CD14-positive monocyte (primary cell): ENCODE measurements at regions not wholly inside any gene's neighbourhood (a gene's known extent, or its start where the extent isn't known, plus 50 kb on each side); places are given as distances from the start of the nearest gene placed in this dataset.

ENCODE experiments used
- DNase-seq, 3 donors: peaks; one replicate each; pipeline ENCODE4 v3.0.0-alpha.2; 2011 to 2022
- H2AFZ ChIP-seq: 2 replicates; pipeline ENCODE4 v1.6.0; 2012; ENCODE audit warnings: mild to moderate bottlenecking, low read depth, low read length, inconsistent platforms; ENCODE audit not compliant: insufficient read depth, poor library complexity, severe bottlenecking
- H3K27ac ChIP-seq, 2 donors: 1 replicate in 1 of 2; 2 replicates in 1 of 2; pipeline ENCODE4 v1.5.1; 2012 to 2013; ENCODE audit warnings: low read length in 2 of 2, control low read depth in 1 of 2, inconsistent platforms in 1 of 2, low read depth in 1 of 2, mild to moderate bottlenecking in 1 of 2
- H3K27me3 ChIP-seq, 2 donors: one replicate each; pipeline versions ENCODE4 v1.6.0 to v1.6.1; 2011 to 2013; ENCODE audit warnings: low read length in 2 of 2; ENCODE audit not compliant: control insufficient read depth in 2 of 2, insufficient read depth in 2 of 2
- H3K36me3 ChIP-seq, 2 donors: replicated peaks in 1 of 2; 1 replicate in 1 of 2; 2 replicates in 1 of 2; pipeline versions ENCODE4 v1.5.1 to v1.6.1; 2012 to 2013; ENCODE audit warnings: low read length in 2 of 2, control low read depth in 1 of 2, inconsistent platforms in 1 of 2, mild to moderate bottlenecking in 1 of 2; ENCODE audit not compliant: insufficient read depth in 2 of 2, control insufficient read depth in 1 of 2
- H3K4me1 ChIP-seq, 2 donors: 1 replicate in 1 of 2; 2 replicates in 1 of 2; pipeline versions ENCODE4 v1.5.1 to v1.6.1; 2012 to 2013; ENCODE audit warnings: low read length in 2 of 2, control low read depth in 1 of 2, inconsistent platforms in 1 of 2, mild to moderate bottlenecking in 1 of 2, moderate library complexity in 1 of 2; ENCODE audit not compliant: insufficient read depth in 2 of 2, control insufficient read depth in 1 of 2
- H3K4me2 ChIP-seq: replicated peaks from 2 replicates; pipeline ENCODE3; 2012; ENCODE audit warnings: low read length, moderate library complexity, mild to moderate bottlenecking; ENCODE audit not compliant: poor library complexity, severe bottlenecking; ENCODE audit errors: extremely low read depth
- H3K4me3 ChIP-seq, 3 experiments: fragments of 200-600 bp in 1 of 3; sonication (generic) in 1 of 3; replicated peaks in 1 of 3; 1 replicate in 2 of 3; 2 replicates in 1 of 3; pipeline ENCODE4 v1.5.1; 2011 to 2013; ENCODE audit warnings: low read length in 3 of 3, mild to moderate bottlenecking in 3 of 3, control low read depth in 2 of 3, low read depth in 2 of 3, inconsistent platforms in 1 of 3, moderate library complexity in 1 of 3
- H3K79me2 ChIP-seq: 2 replicates; pipeline ENCODE4 v1.6.0; 2012; ENCODE audit warnings: mild to moderate bottlenecking, control low read depth, inconsistent platforms, low read length, moderate library complexity; ENCODE audit not compliant: insufficient read depth
- H3K9ac ChIP-seq: 2 replicates; pipeline ENCODE4 v1.6.0; 2017; ENCODE audit warnings: low read length, mild to moderate bottlenecking; ENCODE audit not compliant: insufficient read depth, poor library complexity, severe bottlenecking
- H3K9me3 ChIP-seq, 2 donors: replicated peaks in 1 of 2; 1 replicate in 1 of 2; 2 replicates in 1 of 2; pipeline versions ENCODE4 v1.5.1 to v1.6.1; 2012 to 2013; ENCODE audit warnings: low read length in 2 of 2, control low read depth in 1 of 2; ENCODE audit not compliant: control insufficient read depth in 1 of 2, insufficient read depth in 1 of 2
- H4K20me1 ChIP-seq: 2 replicates; pipeline ENCODE4 v1.6.0; 2012; ENCODE audit warnings: mild to moderate bottlenecking, low read length, control low read depth, moderate library complexity; ENCODE audit not compliant: insufficient read depth
- H3K27ac Mint-ChIP-seq, 7 donors: one replicate each; pipeline ENCODE4 v1.8.0; 2020; ENCODE audit warnings: mild to moderate bottlenecking in 7 of 7, mixed read lengths in 7 of 7, moderate library complexity in 6 of 7, inconsistent platforms in 2 of 7
- H3K27me3 Mint-ChIP-seq, 3 donors: one replicate each; pipeline ENCODE4 v1.8.0; 2021 to 2022; ENCODE audit warnings: low read depth in 3 of 3, mild to moderate bottlenecking in 3 of 3, mixed read lengths in 3 of 3, moderate library complexity in 3 of 3, inconsistent platforms in 1 of 3
- H3K36me3 Mint-ChIP-seq, 2 donors: one replicate each; pipeline ENCODE4 v1.8.0; 2020; ENCODE audit warnings: mixed read lengths in 2 of 2, inconsistent platforms in 1 of 2, mild to moderate bottlenecking in 1 of 2
- H3K4me1 Mint-ChIP-seq: one replicate; pipeline ENCODE4 v1.8.0; 2020; ENCODE audit warnings: mild to moderate bottlenecking, mixed read lengths
- H3K4me3 Mint-ChIP-seq, 2 donors: one replicate each; pipeline ENCODE4 v1.8.0; 2020; ENCODE audit warnings: mild to moderate bottlenecking in 2 of 2, mixed read lengths in 2 of 2, moderate library complexity in 1 of 2
- H3K9me3 Mint-ChIP-seq, 7 donors: one replicate each; pipeline ENCODE4 v1.8.0; 2020 to 2022; ENCODE audit warnings: mixed read lengths in 7 of 7, mild to moderate bottlenecking in 6 of 7, moderate library complexity in 6 of 7, inconsistent platforms in 2 of 7
- WGBS: methylation state at CpG from one replicate; pipeline ENCODE4 v1.1.5; 2013; ENCODE audit warnings: missing lambda C conversion rate; ENCODE audit not compliant: insufficient coverage; 5-methylcytosine and 5-hydroxymethylcytosine counted together
- intact Hi-C, 2 donors: fragments of 100-400 bp; cut with micrococcal nuclease; formaldehyde crosslinking; loops; one replicate each; pipeline versions ENCODE4 v1.15.0 to v1.15.1; 2023
- TF ChIP-seq, protein P1 (sequence below): fragments of 200-600 bp; IDR thresholded peaks from one replicate; pipeline ENCODE4 v1.8.0; 2022; ENCODE audit warnings: antibody characterized with exemption, mild to moderate bottlenecking

DNA sequence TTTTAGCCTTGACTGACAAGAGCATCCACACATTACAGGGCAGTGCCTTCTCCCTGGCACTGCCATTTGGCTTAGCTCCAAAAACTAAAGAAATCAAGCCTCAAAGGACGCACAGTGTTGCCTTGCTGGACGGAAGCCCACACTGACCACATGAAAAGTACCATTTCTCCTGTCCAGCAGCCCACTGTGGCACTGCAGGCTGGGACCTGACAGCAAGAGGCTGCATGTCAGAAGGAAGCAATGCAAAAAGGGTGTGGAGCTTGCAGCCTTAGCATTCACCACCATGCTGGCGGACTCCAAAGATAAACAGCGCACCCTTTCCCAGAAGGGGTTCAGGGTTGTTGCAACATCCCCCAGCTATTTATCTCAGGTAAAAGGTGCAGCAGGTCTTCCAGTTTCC is 109.3 kb upstream of the BMAL1 start:
- Histone ChIP-seq H4K20me1 (no peaks in the 10 kb centered on the region), H3K9ac (no peak overlapping the region), H3K27ac (no peak overlapping the region), H3K4me2 (no peak overlapping the region), H2AFZ (no peak overlapping the region), H3K4me1 (no peaks in the 10 kb centered on the region), H3K27me3 (no peaks in the 10 kb centered on the region), H3K4me3 (no peak overlapping the region), H3K9me3 (no peaks in the 10 kb centered on the region), H3K79me2 (no peaks in the 10 kb centered on the region), H3K36me3 (no peaks in the 10 kb centered on the region)
- no peaks in the 10 kb centered on the region for H3K9me3 Mint-ChIP-seq
- DNase-seq = no peak
- 96% methylated on average over 4 of the region's 4 CpGs for WGBS
- peaks cover 0 to 3% (median 3%) of the 10 kb centered on the region in 3 donors for H3K27me3 Mint-ChIP-seq
- intact Hi-C loops = no loop called here
- TF ChIP-seq, protein P1, sequence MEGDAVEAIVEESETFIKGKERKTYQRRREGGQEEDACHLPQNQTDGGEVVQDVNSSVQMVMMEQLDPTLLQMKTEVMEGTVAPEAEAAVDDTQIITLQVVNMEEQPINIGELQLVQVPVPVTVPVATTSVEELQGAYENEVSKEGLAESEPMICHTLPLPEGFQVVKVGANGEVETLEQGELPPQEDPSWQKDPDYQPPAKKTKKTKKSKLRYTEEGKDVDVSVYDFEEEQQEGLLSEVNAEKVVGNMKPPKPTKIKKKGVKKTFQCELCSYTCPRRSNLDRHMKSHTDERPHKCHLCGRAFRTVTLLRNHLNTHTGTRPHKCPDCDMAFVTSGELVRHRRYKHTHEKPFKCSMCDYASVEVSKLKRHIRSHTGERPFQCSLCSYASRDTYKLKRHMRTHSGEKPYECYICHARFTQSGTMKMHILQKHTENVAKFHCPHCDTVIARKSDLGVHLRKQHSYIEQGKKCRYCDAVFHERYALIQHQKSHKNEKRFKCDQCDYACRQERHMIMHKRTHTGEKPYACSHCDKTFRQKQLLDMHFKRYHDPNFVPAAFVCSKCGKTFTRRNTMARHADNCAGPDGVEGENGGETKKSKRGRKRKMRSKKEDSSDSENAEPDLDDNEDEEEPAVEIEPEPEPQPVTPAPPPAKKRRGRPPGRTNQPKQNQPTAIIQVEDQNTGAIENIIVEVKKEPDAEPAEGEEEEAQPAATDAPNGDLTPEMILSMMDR = no peak
- no peak overlapping the region for H3K4me3 Mint-ChIP-seq
- H3K4me1 Mint-ChIP-seq = no peaks in the 10 kb centered on the region
- no peaks in the 10 kb centered on the region for H3K36me3 Mint-ChIP-seq
- no peak overlapping the region for H3K27ac Mint-ChIP-seq

DNA sequence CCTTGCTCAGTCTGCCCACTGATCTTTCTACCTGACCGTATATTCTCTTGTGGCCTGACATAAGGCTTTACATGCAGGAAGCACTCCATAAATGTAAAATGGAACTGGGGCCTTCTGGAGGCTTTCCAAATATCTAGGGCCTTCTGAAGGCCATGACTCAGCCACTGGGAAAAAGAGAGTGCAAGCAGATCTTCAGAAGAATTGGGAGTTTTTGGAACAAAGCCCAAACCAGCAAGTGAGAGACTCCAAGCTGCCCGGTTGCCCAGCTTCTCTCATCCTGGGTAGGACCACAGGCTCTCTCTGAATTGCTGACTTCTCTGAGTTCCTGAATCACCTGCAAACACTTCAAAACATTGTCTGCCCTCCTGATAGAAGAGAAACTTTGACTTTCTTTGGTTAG is 107.9 kb upstream of the BMAL1 start:
- Mint-ChIP-seq H3K27ac (no peak overlapping the region), H3K27me3 (peaks cover 0 to 4% (median 3%) of the 10 kb centered on the region in 3 donors), H3K9me3 (no peaks in the 10 kb centered on the region), H3K4me3 (no peak overlapping the region), H3K4me1 (no peaks in the 10 kb centered on the region), H3K36me3 (no peaks in the 10 kb centered on the region)
- WGBS = 78% methylated on average over 1 of the region's 2 CpGs
- H4K20me1 ChIP-seq = no peaks in the 10 kb centered on the region
- H3K9me3 ChIP-seq = no peaks in the 10 kb centered on the region
- H3K79me2 ChIP-seq = no peaks in the 10 kb centered on the region
- no peaks in the 10 kb centered on the region for H3K36me3 ChIP-seq
- TF ChIP-seq, protein P1 = no peak
- H3K27me3 ChIP-seq = peaks cover 0 to 2% of the 10 kb centered on the region in 2 donors
- intact Hi-C loops = no loop called here
- no peak overlapping the region for H3K4me2 ChIP-seq
- no peak overlapping the region for H2AFZ ChIP-seq
- no peak overlapping the region for H3K27ac ChIP-seq
- H3K9ac ChIP-seq = no peak overlapping the region
- no peaks in the 10 kb centered on the region for H3K4me1 ChIP-seq
- H3K4me3 ChIP-seq = no peak overlapping the region
- DNase-seq = no peak
